Retinal pigment epithelial cell (primary cell): ENCODE measurements at regions not wholly inside any gene's neighbourhood (a gene's known extent, or its start where the extent isn't known, plus 50 kb on each side); places are given as distances from the start of the nearest gene placed in this dataset.

Experiments used
- DNase-seq: peaks from one replicate; pipeline ENCODE4 v3.0.0-alpha.2; 2010; ENCODE audit warnings: low read depth
- H3K4me3 ChIP-seq: 2 replicates; pipeline ENCODE4 v1.5.1; 2011; ENCODE audit warnings: mild to moderate bottlenecking, low read length, control low read depth, moderate library complexity
- CTCF ChIP-seq: conservative IDR thresholded peaks from 2 replicates; pipeline ENCODE4 v1.5.1; 2011; ENCODE audit warnings: low read depth, low read length, control low read depth, inconsistent platforms

DNA sequence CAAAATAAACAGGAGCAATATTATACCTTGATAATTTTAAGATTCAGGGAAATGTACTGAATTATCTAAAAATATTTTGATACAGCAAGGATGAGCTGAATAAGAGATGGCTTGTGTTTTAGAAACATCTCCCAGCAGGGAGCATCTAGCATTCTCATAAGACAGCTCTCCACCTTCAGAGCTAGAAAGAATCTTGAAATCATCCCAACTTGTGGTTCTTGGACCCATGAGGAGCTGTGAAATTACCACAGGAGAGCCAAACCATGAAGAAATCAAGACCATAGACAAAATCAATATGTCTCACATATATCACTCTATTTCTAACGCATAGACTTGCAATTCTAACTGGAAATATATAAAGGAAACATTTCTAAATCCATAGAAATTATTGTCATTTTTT is 210.6 kb upstream of the DKK2 start:
- no peak for TF ChIP-seq CTCF
- DNase-seq: no peak
- no peak overlapping the region for H3K4me3 ChIP-seq

- no peak overlapping the region for H3K4me3 ChIP-seq
- no peak for TF ChIP-seq CTCF
- no peak for DNase-seq
Measured at GRCh38 chr4:107243141-107243781, 207.1 kb upstream of the DKK2 start.

DNA sequence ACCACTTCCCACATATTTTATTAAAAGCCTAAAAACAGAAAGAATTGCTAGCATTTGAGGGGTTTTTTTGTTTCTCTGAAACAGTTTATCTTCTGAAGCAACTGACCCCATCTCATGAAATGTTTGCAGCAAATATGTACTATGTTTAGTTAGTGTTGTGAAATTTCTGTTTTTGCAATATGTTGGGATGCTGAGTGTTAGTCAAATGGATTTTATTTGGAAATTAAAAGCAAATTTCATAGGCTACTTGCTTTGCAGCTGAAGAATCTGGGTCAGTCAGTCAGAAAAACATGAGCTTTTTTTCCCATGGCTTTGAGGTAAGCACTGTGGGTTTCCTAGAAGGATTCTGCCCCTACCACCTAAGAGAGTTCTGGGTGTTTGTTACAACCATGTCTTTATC is 184.9 kb upstream of the DKK2 start:
- H3K4me3 ChIP-seq: no peak overlapping the region
- no peak for DNase-seq
- no peak for TF ChIP-seq CTCF

- TF ChIP-seq CTCF: no peak
- no peak overlapping the region for H3K4me3 ChIP-seq
- no peak for DNase-seq
Measured at GRCh38 chr4:107219681-107220080, 183.6 kb upstream of the DKK2 start.

DNA sequence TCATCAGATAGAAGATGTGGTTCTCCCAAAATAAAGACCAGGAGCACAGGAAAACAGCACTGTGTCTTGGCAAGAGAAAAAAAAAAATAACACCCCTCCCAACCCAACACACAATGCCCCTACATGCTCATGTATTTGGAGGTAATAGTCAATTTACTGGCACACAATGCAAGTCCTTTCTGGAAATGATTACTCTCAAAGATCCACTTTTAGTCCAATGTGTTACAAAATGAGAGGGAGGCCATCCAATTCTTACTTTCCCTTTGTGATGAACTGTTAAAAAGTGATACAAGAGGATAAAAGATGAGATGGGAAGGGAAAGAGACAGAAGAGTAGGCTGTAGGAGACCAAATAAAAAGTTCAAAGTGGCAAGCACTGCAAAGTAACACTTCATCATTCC is 180.3 kb upstream of the DKK2 start:
- no peak for DNase-seq
- no peak for TF ChIP-seq CTCF
- H3K4me3 ChIP-seq: no peak overlapping the region

- no peak for TF ChIP-seq CTCF
- no peak for DNase-seq
- no peak overlapping the region for H3K4me3 ChIP-seq
Measured at GRCh38 chr4:107215222-107215621, 179.1 kb upstream of the DKK2 start.

GRCh38 chr4:107213880-107214279 is 177.8 kb upstream of the DKK2 start:
- no peak for TF ChIP-seq CTCF
- no peak for DNase-seq
- H3K4me3 ChIP-seq: no peak overlapping the region
